ENCODE measurements at regions not wholly inside any gene's neighbourhood (a gene's known extent, or its start where the extent isn't known, plus 50 kb on each side); places are given as distances from the start of the nearest gene placed in this dataset.

DNA sequence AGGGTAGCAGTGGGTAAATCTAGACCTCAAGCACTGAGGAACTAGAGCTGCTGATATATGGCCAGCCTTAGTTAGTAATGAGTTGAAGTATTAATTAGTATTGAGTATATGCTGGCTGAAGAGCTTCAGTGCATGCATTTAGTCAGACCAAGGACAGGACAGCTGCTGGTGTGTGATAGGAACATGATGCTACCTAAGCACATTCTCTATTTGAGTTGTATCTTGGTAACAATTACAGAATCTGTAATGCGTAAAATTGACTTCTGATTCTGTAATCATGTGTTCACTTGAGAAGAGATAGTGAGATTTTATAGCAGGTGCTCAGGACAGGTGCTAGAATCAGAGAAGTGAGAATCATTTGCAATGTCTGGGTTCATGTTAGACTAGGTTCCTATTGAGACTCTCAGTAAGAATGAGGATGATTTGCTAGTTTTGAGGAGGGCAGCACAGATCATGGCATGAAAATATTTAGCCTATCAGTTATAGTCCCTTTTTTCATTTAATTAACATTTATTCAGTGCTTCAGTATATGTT, 369.4 kb upstream of the HS3ST5 start:
- no peaks in the 10 kb centered on the region for H3K9me3 ChIP-seq (ENCODE audit: control insufficient read depth, insufficient read depth, low read depth, low read length)
- intact Hi-C loops (cut with micrococcal nuclease; ENCODE audit: unreplicated experiment) (no loop called here), in situ Hi-C loops (cut with HindIII; ENCODE audit: low pct_unique_long_range_greater_than_20kb, low sequenced_read_pairs) (no loop called here)
- TF ChIP-seq, protein P1, sequence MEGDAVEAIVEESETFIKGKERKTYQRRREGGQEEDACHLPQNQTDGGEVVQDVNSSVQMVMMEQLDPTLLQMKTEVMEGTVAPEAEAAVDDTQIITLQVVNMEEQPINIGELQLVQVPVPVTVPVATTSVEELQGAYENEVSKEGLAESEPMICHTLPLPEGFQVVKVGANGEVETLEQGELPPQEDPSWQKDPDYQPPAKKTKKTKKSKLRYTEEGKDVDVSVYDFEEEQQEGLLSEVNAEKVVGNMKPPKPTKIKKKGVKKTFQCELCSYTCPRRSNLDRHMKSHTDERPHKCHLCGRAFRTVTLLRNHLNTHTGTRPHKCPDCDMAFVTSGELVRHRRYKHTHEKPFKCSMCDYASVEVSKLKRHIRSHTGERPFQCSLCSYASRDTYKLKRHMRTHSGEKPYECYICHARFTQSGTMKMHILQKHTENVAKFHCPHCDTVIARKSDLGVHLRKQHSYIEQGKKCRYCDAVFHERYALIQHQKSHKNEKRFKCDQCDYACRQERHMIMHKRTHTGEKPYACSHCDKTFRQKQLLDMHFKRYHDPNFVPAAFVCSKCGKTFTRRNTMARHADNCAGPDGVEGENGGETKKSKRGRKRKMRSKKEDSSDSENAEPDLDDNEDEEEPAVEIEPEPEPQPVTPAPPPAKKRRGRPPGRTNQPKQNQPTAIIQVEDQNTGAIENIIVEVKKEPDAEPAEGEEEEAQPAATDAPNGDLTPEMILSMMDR (IDR thresholded peaks at IDR 0.05): no peak
- TF ChIP-seq, protein P2, sequence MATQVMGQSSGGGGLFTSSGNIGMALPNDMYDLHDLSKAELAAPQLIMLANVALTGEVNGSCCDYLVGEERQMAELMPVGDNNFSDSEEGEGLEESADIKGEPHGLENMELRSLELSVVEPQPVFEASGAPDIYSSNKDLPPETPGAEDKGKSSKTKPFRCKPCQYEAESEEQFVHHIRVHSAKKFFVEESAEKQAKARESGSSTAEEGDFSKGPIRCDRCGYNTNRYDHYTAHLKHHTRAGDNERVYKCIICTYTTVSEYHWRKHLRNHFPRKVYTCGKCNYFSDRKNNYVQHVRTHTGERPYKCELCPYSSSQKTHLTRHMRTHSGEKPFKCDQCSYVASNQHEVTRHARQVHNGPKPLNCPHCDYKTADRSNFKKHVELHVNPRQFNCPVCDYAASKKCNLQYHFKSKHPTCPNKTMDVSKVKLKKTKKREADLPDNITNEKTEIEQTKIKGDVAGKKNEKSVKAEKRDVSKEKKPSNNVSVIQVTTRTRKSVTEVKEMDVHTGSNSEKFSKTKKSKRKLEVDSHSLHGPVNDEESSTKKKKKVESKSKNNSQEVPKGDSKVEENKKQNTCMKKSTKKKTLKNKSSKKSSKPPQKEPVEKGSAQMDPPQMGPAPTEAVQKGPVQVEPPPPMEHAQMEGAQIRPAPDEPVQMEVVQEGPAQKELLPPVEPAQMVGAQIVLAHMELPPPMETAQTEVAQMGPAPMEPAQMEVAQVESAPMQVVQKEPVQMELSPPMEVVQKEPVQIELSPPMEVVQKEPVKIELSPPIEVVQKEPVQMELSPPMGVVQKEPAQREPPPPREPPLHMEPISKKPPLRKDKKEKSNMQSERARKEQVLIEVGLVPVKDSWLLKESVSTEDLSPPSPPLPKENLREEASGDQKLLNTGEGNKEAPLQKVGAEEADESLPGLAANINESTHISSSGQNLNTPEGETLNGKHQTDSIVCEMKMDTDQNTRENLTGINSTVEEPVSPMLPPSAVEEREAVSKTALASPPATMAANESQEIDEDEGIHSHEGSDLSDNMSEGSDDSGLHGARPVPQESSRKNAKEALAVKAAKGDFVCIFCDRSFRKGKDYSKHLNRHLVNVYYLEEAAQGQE (IDR thresholded peaks at IDR 0.05; ENCODE audit: insufficient read depth in 1 of 2, low read depth in 2 of 2, low read length in 1 of 2): no peak
- TF ChIP-seq POLR2AphosphoS5 (IDR thresholded peaks at IDR 0.05; ENCODE audit: low read depth, low read length) (no peak), SIN3A (IDR thresholded peaks at IDR 0.05; ENCODE audit: borderline replicate concordance, insufficient read depth, low read depth, low read length) (no peak), TCF7L2 (IDR thresholded peaks at IDR 0.05; ENCODE audit: low read depth, low read length) (no peak)
- DNase-seq (ENCODE audit: low read depth, low spot score) (no peak), ATAC-seq (no peak)
- no peaks in the 10 kb centered on the region for H3K27me3 ChIP-seq (ENCODE audit: control insufficient read depth, insufficient read depth, low read length)
- no peak overlapping the region for H3K27ac ChIP-seq (ENCODE audit: low read length)
- H3K4me1 ChIP-seq (ENCODE audit: control insufficient read depth, insufficient read depth, low read length): no peaks in the 10 kb centered on the region
- ChIA-PET POLR2A (no interaction called here), CTCF (no interaction called here)
- no peak overlapping the region for H3K4me3 ChIP-seq (ENCODE audit: low read depth in 2 of 2, low read length in 2 of 2)
- no peaks in the 10 kb centered on the region for H3K36me3 ChIP-seq (ENCODE audit: control insufficient read depth, insufficient read depth, low read length)
- BruUV-seq (replicated peaks): no TSS peak

DNA sequence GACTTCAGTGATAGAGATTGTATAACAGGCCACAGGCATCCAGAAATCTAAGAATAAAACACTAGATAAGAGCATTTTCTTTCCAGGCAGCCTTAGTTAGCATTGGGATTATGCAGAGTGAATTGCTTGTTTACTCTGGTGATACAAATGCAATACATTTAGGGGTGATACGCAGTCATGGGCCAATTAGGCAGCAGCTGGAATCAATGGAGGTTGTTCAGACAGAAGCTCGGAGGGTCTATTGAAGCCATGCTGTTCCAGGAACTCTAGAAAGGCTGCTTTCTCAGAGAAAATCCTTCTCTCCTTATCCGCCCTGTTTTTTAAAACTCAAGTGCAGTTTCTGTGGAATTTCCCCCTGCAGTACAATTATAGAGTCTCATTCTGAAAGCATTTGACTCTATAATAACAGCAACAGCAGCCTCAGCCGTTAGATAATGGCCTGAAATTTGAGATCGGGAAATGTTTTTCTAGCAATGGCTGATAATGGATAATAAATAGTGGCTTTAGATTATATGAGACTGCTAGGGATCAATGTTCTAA, 364.3 kb upstream of the HS3ST5 start:
- no peaks in the 10 kb centered on the region for H3K27me3 ChIP-seq (ENCODE audit: control insufficient read depth, insufficient read depth, low read length)
- ChIA-PET CTCF (no interaction called here), POLR2A (no interaction called here)
- in situ Hi-C loops (cut with HindIII; ENCODE audit: low pct_unique_long_range_greater_than_20kb, low sequenced_read_pairs): no loop called here
- TF ChIP-seq, protein P1 (IDR thresholded peaks at IDR 0.05): no peak
- no peak for TF ChIP-seq TCF7L2 (IDR thresholded peaks at IDR 0.05; ENCODE audit: low read depth, low read length)
- TF ChIP-seq, protein P2 (IDR thresholded peaks at IDR 0.05; ENCODE audit: insufficient read depth in 1 of 2, low read depth in 2 of 2, low read length in 1 of 2): no peak
- no peak for TF ChIP-seq SIN3A (IDR thresholded peaks at IDR 0.05; ENCODE audit: borderline replicate concordance, insufficient read depth, low read depth, low read length)
- TF ChIP-seq POLR2AphosphoS5 (IDR thresholded peaks at IDR 0.05; ENCODE audit: low read depth, low read length): no peak
- intact Hi-C loops (cut with micrococcal nuclease; ENCODE audit: unreplicated experiment): no loop called here
- H3K9me3 ChIP-seq (ENCODE audit: control insufficient read depth, insufficient read depth, low read depth, low read length): 0 out of 2 replicates have a peak, but pooled peaks cover 3% of the 10 kb centered on the region
- H3K36me3 ChIP-seq (ENCODE audit: control insufficient read depth, insufficient read depth, low read length): no peaks in the 10 kb centered on the region
- no peak overlapping the region for H3K27ac ChIP-seq (ENCODE audit: low read length)
- BruUV-seq (replicated peaks): no TSS peak
- H3K4me1 ChIP-seq (ENCODE audit: control insufficient read depth, insufficient read depth, low read length): no peaks in the 10 kb centered on the region
- ATAC-seq (no peak), DNase-seq (ENCODE audit: low read depth, low spot score) (no peak)
- H3K4me3 ChIP-seq (ENCODE audit: low read depth in 2 of 2, low read length in 2 of 2): no peak overlapping the region
